OCI-LY1 (cell line): ENCODE measurements at regions not wholly inside any gene's neighbourhood (a gene's known extent, or its start where the extent isn't known, plus 50 kb on each side); places are given as distances from the start of the nearest gene placed in this dataset.

Source experiments
- H2AFZ ChIP-seq: fragments of 200-600 bp; sonication (generic), shearing (Covaris generic); 2 replicates; pipeline ENCODE4 v1.6.0; 2014; ENCODE audit warnings: antibody characterized with exemption, mild to moderate bottlenecking, low read length
- H3F3A ChIP-seq: fragments of 200-600 bp; sonication (generic), shearing (Covaris generic); 2 replicates; pipeline ENCODE4 v1.6.0; 2014; ENCODE audit warnings: mild to moderate bottlenecking, antibody characterized with exemption, low read length, moderate library complexity; ENCODE audit not compliant: insufficient read depth
- H3K27ac ChIP-seq: fragments of 200-600 bp; sonication (generic); 2 replicates; pipeline ENCODE4 v1.5.1; 2014; ENCODE audit warnings: low read length, mixed run types, mild to moderate bottlenecking, low read depth; ENCODE audit not compliant: poor library complexity, severe bottlenecking
- H3K27me3 ChIP-seq: fragments of 200-600 bp; sonication (generic); 2 replicates; pipeline ENCODE4 v1.6.0; 2014; ENCODE audit warnings: antibody characterized with exemption, mild to moderate bottlenecking, low read length, moderate library complexity; ENCODE audit not compliant: insufficient read depth
- H3K36me3 ChIP-seq: fragments of 200-600 bp; sonication (generic); 2 replicates; pipeline ENCODE4 v1.6.1; 2014; ENCODE audit warnings: mild to moderate bottlenecking, antibody characterized with exemption, low read length, moderate library complexity, mixed read lengths; ENCODE audit not compliant: insufficient read depth
- H3K4me1 ChIP-seq: fragments of 200-600 bp; sonication (generic); 2 replicates; pipeline ENCODE4 v1.5.1; 2014; ENCODE audit warnings: mild to moderate bottlenecking, low read length, moderate library complexity; ENCODE audit not compliant: insufficient read depth, severe bottlenecking
- H3K4me2 ChIP-seq: fragments of 200-600 bp; sonication (generic), shearing (Covaris generic); 2 replicates; pipeline ENCODE4 v1.6.1; 2014; ENCODE audit warnings: low read length
- H3K4me3 ChIP-seq: fragments of 200-600 bp; sonication (generic); 2 replicates; pipeline ENCODE4 v1.5.1; 2014; ENCODE audit warnings: low read length, low read depth, mild to moderate bottlenecking, mixed read lengths; ENCODE audit not compliant: poor library complexity, severe bottlenecking
- H3K79me2 ChIP-seq: fragments of 200-600 bp; shearing (Covaris generic); 2 replicates; pipeline ENCODE4 v1.6.1; 2016; ENCODE audit warnings: mixed run types, low read length, mixed read lengths; ENCODE audit not compliant: insufficient read depth
- H3K9ac ChIP-seq: fragments of 200-600 bp; sonication (generic), shearing (Covaris generic); 2 replicates; pipeline ENCODE4 v1.6.1; 2014; ENCODE audit warnings: mild to moderate bottlenecking, low read length, mixed read lengths
- H3K9me2 ChIP-seq: fragments of 200-600 bp; sonication (generic), shearing (Covaris generic); 2 replicates; pipeline ENCODE4 v1.6.1; 2014; ENCODE audit warnings: low read depth, mild to moderate bottlenecking, low read length, mixed read lengths
- H3K9me3 ChIP-seq: fragments of 200-600 bp; shearing (Covaris generic); 2 replicates; pipeline ENCODE4 v1.6.1; 2014; ENCODE audit warnings: low read length, mixed read lengths
- H4K20me1 ChIP-seq: fragments of 200-600 bp; sonication (generic), shearing (Covaris generic); 2 replicates; pipeline ENCODE4 v1.6.0; 2016; ENCODE audit warnings: mild to moderate bottlenecking, low read length; ENCODE audit not compliant: insufficient read depth
- CTCF ChIP-seq: fragments of 200-600 bp; sonication (generic), shearing (Covaris generic); IDR thresholded peaks from 2 replicates; pipeline ENCODE4 v1.5.1; 2017; ENCODE audit warnings: mild to moderate bottlenecking, antibody characterized with exemption, low read length, moderate library complexity, mixed read lengths
- EZH2 ChIP-seq: fragments of 200-600 bp; sonication (generic), shearing (Covaris generic); IDR thresholded peaks from 2 replicates; pipeline ENCODE4 v1.8.0; 2017; ENCODE audit warnings: borderline replicate concordance, mixed run types, mild to moderate bottlenecking, antibody characterized with exemption, low read length, moderate library complexity, mixed read lengths

- H3K27me3 ChIP-seq = no peaks in the 10 kb centered on the region
- H2AFZ ChIP-seq = no peak overlapping the region
- H3K9me2 ChIP-seq = no peaks in the 10 kb centered on the region
- no peak for TF ChIP-seq CTCF
- TF ChIP-seq EZH2 = no peak
- H3K27ac ChIP-seq = no peak overlapping the region
- H3K79me2 ChIP-seq = no peaks in the 10 kb centered on the region
- H3K9ac ChIP-seq = no peak overlapping the region
- no peaks in the 10 kb centered on the region for H4K20me1 ChIP-seq
- no peaks in the 10 kb centered on the region for H3F3A ChIP-seq
- no peaks in the 10 kb centered on the region for H3K36me3 ChIP-seq
- no peak overlapping the region for H3K4me3 ChIP-seq
- no peak overlapping the region for H3K4me2 ChIP-seq
- H3K9me3 ChIP-seq = no peaks in the 10 kb centered on the region
- H3K4me1 ChIP-seq = no peaks in the 10 kb centered on the region
These were observed 236.4 kb downstream of the CASP12 start for GRCh38 chr11:104661901-104662300.

DNA sequence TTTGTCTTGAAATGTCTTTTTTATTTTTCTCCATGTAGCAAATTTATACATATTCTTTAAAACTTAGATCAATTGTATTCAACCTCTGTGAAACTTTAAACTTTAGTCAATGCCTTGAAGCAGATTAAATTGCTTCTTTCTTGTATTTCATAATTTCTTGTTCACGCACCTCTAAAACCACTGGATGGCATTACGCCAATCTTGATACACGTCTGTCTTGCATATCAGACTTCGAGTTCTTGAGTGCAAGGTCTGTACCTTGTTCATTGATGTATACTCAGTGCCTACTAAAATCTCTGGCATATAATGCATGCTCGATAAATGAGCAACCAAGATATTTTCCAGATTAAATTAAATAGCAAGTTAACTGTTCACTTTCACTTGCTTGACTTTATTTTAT, 236.8 kb downstream of the CASP12 start:
- Histone ChIP-seq H3K4me1 (no peaks in the 10 kb centered on the region), H3K36me3 (no peaks in the 10 kb centered on the region)
- no peak for TF ChIP-seq CTCF
- no peak for TF ChIP-seq EZH2

GRCh38 chr11:104658177-104658576, 240.1 kb downstream of the CASP12 start:
- TF ChIP-seq EZH2 = no peak
- TF ChIP-seq CTCF = no peak
- Histone ChIP-seq H3K4me1 (no peaks in the 10 kb centered on the region), H3K27ac (no peak overlapping the region)

More for the DNA sequence above, 236.8 kb downstream of the CASP12 start:
- H3K9ac ChIP-seq = no peak overlapping the region
- no peak overlapping the region for H3K4me2 ChIP-seq
- no peaks in the 10 kb centered on the region for H3K79me2 ChIP-seq
- no peaks in the 10 kb centered on the region for H3K27me3 ChIP-seq
- no peak overlapping the region for H2AFZ ChIP-seq
- no peaks in the 10 kb centered on the region for H3F3A ChIP-seq
- H3K9me2 ChIP-seq = no peaks in the 10 kb centered on the region
- H3K4me3 ChIP-seq = no peak overlapping the region
- no peaks in the 10 kb centered on the region for H3K9me3 ChIP-seq
- no peaks in the 10 kb centered on the region for H4K20me1 ChIP-seq
- H3K27ac ChIP-seq = no peak overlapping the region

More at GRCh38 chr11:104658177-104658576, 240.1 kb downstream of the CASP12 start:
- H3K4me3 ChIP-seq = no peak overlapping the region
- no peaks in the 10 kb centered on the region for H3K9me2 ChIP-seq
- H3F3A ChIP-seq = no peaks in the 10 kb centered on the region
- H2AFZ ChIP-seq = no peak overlapping the region
- H4K20me1 ChIP-seq = no peaks in the 10 kb centered on the region
- H3K79me2 ChIP-seq = no peaks in the 10 kb centered on the region
- no peak overlapping the region for H3K9ac ChIP-seq
- H3K36me3 ChIP-seq = no peaks in the 10 kb centered on the region
- no peaks in the 10 kb centered on the region for H3K27me3 ChIP-seq
- H3K4me2 ChIP-seq = no peak overlapping the region
- no peaks in the 10 kb centered on the region for H3K9me3 ChIP-seq
